ENCODE measurements at regions not wholly inside any gene's neighbourhood (a gene's known extent, or its start where the extent isn't known, plus 50 kb on each side); places are given as distances from the start of the nearest gene placed in this dataset.
A peak's percentile ranks its signal among the peaks of the same experiment; 100 is the strongest.

DNA sequence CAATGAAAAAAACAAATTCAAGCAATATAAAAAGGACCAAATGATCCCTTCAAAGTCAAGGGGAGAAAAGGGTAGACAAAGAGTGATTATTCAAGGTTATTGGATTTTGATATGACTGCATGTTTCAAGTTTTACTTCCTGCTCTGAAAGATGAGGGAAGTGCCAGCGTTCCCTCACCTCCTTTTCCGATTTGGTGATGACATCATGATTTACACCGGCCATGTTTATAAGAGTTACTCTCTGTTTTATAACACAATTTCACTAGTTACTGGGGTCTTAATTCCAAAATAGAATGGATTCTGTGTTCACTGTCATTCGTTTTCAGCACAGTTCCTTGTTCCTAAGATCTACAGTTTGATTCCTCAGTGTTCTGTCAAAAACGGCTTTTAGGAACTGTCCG is 60.5 kb upstream of the CPXM2 start:
- no peak for DNase-seq
- intact Hi-C loops (cut with DNase I, micrococcal nuclease) = no loop called here
- ATAC-seq = no peak

DNA sequence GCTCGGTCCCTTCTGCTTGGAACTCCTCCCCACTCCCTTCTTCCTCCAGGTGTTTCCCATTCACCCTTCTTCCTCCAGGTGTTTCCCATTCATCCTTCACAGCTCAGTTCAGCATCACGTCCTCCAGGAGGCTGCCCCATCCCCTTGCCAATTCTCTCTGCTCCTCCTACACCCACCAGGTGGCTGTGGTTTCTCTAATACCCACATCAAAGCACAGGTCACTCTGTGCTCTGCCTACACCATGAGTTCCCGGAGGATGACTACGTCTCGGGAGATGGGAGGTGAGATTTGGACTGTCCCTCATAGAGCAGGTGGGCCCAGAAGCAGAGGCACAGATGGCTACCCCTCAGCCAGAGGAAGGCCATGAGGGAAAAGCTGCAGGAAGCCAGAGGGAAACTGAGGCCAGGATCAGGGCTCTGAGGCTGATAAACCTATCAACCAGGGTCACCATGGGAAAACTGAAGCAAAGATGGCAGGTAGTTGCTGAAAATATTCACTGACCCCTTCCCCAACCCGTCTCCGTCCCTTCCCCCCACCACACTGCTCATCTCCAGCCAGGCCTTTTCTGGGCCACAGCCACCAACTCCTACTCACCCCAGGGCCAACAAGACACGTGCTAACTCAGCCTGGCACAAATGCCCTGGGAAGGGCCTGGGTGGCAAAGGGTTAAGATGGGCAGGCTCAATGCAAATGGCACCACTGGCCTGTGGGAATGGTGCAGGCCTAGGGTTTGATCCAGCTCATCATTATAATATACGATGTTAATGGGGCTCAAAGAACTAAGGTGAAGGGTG is 56.6 kb upstream of the CPXM2 start:
- ATAC-seq (no peak), DNase-seq (no peak)
- intact Hi-C loops (cut with DNase I, micrococcal nuclease) = no loop called here

DNA sequence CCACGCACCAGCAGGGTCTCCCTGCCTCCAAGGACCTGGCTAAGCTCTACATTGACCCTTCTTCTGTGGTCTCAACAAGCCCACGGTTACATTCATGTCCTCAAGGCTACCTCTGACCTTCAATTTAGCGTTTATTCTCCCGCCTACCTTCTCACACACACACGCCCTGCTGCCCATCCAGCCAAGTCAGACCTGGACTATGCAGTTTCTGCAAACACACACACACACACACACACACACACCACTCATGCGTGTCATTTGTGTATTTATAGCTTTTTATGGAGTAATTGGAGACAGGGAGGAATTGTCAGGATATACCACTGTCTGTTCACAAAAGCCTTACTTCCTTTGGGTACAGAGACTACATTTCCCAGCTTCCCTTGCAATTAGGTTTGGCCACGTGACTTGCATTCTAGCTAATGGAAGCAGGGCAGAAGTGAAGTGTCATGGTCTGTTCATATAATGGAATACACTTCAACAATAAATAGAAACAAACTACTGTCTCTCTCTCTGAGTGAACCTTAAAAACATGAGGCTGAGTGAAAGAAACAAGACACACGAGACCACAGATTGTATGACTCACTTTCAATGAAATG is 53.8 kb upstream of the CPXM2 start:
- no peak for DNase-seq
- peak; percentile 56 for ATAC-seq
- intact Hi-C loops (cut with DNase I, micrococcal nuclease) = no loop called here

DNA sequence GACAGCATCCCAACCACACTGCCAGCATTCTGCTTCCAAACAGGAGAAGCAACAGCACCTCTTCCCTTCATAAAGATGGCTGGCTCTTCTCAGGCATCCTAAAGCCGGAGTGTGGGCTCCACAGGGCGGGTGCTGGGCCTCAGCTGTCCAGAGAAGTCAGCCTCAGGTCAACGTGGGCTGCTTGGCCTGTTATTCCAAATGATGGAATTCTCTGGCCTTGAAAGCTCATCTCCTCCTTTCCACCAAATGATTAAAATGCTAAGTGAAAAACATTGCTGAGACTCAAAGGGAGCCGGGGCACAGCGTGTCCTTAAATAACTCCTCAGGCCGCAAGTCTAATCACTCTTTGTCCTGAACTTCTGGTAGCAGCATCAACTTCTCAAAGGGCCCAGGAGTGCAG is 53.1 kb upstream of the CPXM2 start:
- ATAC-seq (no peak), DNase-seq (no peak)
- intact Hi-C loops (cut with DNase I, micrococcal nuclease) = no loop called here

DNA sequence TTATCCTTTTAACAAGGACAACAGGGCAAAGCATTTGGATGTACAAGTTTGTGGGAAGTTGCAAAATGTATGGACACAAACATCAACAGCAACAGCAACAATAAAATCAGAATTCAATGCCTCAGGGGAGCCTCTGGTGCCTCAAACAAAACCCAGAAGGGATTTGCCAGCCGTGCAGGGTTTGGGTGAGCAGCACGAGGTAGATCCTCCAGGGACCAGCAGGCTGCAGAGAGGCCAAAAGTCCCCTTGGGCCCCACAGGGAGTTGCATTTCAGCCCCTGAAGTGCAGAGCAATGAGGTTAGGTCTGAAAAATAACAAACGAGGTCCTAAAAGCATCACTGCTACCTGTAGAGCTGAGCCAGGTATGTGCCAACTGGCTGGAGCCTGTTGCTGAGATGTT is 51.7 kb upstream of the CPXM2 start:
- intact Hi-C loops (cut with DNase I, micrococcal nuclease) = no loop called here
- DNase-seq (no peak), ATAC-seq (no peak)

DNA sequence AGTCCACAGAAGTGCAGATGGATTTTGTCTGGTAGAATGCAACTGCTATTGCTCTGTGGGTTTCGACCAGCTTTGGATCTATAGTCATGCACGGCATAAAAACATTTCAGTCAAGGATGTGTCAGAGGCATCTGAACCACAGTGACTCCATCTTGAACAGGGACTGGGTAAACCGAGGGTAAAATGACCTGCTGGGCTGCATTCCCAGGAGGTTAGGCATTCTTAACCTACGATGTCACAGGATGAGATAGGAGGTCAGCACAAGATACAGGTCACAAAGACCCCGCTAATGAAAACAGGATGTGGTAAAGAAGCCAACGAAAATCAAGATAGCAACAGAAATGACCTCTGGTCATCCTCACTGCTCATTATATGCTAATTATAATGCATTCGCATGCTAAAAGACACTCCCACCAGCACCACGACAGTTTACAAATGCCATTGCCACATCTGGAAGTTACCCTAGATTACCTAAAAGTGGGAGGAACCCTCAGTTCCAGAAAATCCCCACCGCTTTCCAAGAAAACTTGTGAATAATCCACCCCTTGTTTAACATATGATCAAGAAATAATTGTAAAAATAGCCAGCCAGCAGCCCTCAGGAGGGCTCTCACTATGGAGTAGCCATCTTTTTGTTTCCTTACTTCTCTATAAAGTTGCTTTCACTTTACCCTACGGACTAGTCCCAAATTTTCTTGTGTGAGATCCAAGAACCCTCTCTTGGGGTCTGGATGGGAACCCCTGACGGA is 50.7 kb upstream of the CPXM2 start:
- ATAC-seq (no peak), DNase-seq (no peak)
- intact Hi-C loops (cut with DNase I, micrococcal nuclease) = no loop called here

Measured in left colon (tissue), 2 donors.